Kidney (tissue), 13 donors: ENCODE measurements at regions not wholly inside any gene's neighbourhood (a gene's known extent, or its start where the extent isn't known, plus 50 kb on each side); places are given as distances from the start of the nearest gene placed in this dataset.

ENCODE experiments used
- DNase-seq, 5 donors: peaks; one replicate each; pipeline ENCODE4 v3.0.0-alpha.2; 2013 to 2020
- FAIRE-seq: peaks from 2 replicates; lab custom pipeline; 2012; peaks lifted over from hg19 to GRCh38; lab: Jason Lieb, UNC
- H3K27ac ChIP-seq, 2 donors: one replicate each; pipeline ENCODE4 v1.7.0; 2013; ENCODE audit warnings: low read depth in 2 of 2, low read length in 2 of 2, inconsistent platforms in 1 of 2
- H3K27me3 ChIP-seq: one replicate; pipeline ENCODE4 v1.7.1; 2013; ENCODE audit warnings: low read length, inconsistent platforms; ENCODE audit not compliant: control insufficient read depth, insufficient read depth
- H3K36me3 ChIP-seq, 3 donors: one replicate each; pipeline versions ENCODE4 v1.7.0 to v1.7.1; 2013; ENCODE audit warnings: low read length in 3 of 3, control low read depth in 1 of 3, inconsistent platforms in 1 of 3; ENCODE audit not compliant: insufficient read depth in 3 of 3, control insufficient read depth in 2 of 3
- H3K4me1 ChIP-seq, 3 donors: one replicate each; pipeline versions ENCODE4 v1.7.0 to v1.7.1; 2013; ENCODE audit warnings: low read length in 3 of 3, inconsistent platforms in 1 of 3, low read depth in 1 of 3; ENCODE audit not compliant: control insufficient read depth in 2 of 3, insufficient read depth in 2 of 3
- H3K4me3 ChIP-seq, 3 donors: one replicate each; pipeline versions ENCODE4 v1.7.0 to v1.8.1; 2013; ENCODE audit warnings: low read length in 3 of 3, control low read depth in 1 of 3, inconsistent platforms in 1 of 3
- H3K9ac ChIP-seq, 3 donors: one replicate each; pipeline versions ENCODE4 v1.7.0 to v1.7.1; 2013; ENCODE audit warnings: low read length in 3 of 3, control low read depth in 1 of 3, inconsistent platforms in 1 of 3
- H3K9me3 ChIP-seq, 3 donors: one replicate each; pipeline versions ENCODE4 v1.7.0 to v1.7.1; 2013; ENCODE audit warnings: low read length in 3 of 3, control low read depth in 1 of 3, inconsistent platforms in 1 of 3; ENCODE audit not compliant: control insufficient read depth in 2 of 3, insufficient read depth in 1 of 3
- intact Hi-C: fragments of 100-400 bp; cut with DNase I; formaldehyde crosslinking; loops from one replicate; pipeline ENCODE4 v1.11.1; 2022
- TF ChIP-seq, protein P1 (sequence below): IDR thresholded peaks from 3 replicates; pipeline ENCODE4 v1.5.1; 2012; ENCODE audit warnings: mild to moderate bottlenecking, moderate library complexity, borderline replicate concordance; ENCODE audit not compliant: insufficient read depth; ENCODE audit errors: extremely low read depth
- donor health status: control.
- donor health status: control.
- donor health status: control.
- donor health status: control.
- donor health status: control.
- donor health status: DM: yes; HTN: yes; CAD: no.
- donor health status: Normal renal cell carcinoma (clear cell type).

DNA sequence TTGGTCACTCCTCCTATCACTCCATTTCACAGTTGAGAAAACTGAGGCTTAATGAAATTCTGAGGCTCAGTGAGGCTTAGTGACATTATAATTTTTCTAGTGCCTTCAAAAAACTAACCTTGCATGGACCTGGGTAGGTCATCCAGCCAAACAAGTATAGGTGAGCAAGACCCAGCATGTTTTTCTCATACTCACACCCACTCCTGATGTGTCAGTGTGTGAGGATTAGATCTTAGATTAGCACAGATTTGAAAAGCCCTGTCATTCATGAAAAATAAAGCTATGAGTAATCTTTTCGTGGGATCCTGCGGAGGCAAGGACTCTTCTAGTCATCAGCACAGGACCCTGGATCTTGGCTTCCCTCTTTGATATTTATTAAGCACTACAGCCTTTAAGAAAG, 146.7 kb downstream of the CHIC2 start:
- TF ChIP-seq, protein P1, sequence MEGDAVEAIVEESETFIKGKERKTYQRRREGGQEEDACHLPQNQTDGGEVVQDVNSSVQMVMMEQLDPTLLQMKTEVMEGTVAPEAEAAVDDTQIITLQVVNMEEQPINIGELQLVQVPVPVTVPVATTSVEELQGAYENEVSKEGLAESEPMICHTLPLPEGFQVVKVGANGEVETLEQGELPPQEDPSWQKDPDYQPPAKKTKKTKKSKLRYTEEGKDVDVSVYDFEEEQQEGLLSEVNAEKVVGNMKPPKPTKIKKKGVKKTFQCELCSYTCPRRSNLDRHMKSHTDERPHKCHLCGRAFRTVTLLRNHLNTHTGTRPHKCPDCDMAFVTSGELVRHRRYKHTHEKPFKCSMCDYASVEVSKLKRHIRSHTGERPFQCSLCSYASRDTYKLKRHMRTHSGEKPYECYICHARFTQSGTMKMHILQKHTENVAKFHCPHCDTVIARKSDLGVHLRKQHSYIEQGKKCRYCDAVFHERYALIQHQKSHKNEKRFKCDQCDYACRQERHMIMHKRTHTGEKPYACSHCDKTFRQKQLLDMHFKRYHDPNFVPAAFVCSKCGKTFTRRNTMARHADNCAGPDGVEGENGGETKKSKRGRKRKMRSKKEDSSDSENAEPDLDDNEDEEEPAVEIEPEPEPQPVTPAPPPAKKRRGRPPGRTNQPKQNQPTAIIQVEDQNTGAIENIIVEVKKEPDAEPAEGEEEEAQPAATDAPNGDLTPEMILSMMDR = no peak
- Histone ChIP-seq H3K36me3 (no peaks in the 10 kb centered on the region), H3K27me3 (no peaks in the 10 kb centered on the region), H3K9ac (no peak overlapping the region), H3K4me1 (no peaks in the 10 kb centered on the region), H3K27ac (no peak overlapping the region), H3K9me3 (no peaks in the 10 kb centered on the region), H3K4me3 (no peak overlapping the region)
- FAIRE-seq (no peak), DNase-seq (no peak)
- intact Hi-C loops = loop anchor here (10.0 kb wide), 1 partner anchor 307 kb away; the partner anchor contains the start of gene PDGFRA

DNA sequence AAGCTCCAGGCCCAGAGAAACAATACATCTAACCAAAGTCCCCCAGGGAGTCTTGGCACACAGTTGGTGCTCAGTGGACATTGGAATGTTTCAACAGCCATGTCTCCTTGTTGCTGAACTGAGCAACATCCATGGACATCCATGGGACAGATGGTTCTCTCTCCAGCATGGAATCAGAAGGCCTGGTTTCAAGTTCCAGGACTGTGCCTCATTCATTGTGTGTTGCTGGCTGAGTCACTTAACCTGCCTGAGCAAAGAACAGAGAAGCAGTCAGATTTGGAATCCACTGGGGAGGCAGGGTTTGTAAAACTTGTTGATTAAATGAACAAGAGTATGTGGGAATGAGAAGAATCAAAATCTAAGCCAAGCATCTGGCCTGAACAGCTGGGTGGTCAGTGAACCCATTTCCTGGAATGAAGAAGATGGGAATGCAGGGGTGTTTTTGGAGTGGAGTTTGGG, 147.9 kb downstream of the CHIC2 start:
- Histone ChIP-seq H3K4me1 (no peaks in the 10 kb centered on the region), H3K27me3 (no peaks in the 10 kb centered on the region), H3K36me3 (no peaks in the 10 kb centered on the region), H3K27ac (no peak overlapping the region), H3K4me3 (no peak overlapping the region), H3K9ac (no peak overlapping the region), H3K9me3 (no peaks in the 10 kb centered on the region)
- DNase-seq = no peak
- intact Hi-C loops = loop anchor here (10.0 kb wide), 1 partner anchor 308 kb away; the partner anchor contains the start of gene PDGFRA
- TF ChIP-seq, protein P1 = no peak
- no peak for FAIRE-seq

DNA sequence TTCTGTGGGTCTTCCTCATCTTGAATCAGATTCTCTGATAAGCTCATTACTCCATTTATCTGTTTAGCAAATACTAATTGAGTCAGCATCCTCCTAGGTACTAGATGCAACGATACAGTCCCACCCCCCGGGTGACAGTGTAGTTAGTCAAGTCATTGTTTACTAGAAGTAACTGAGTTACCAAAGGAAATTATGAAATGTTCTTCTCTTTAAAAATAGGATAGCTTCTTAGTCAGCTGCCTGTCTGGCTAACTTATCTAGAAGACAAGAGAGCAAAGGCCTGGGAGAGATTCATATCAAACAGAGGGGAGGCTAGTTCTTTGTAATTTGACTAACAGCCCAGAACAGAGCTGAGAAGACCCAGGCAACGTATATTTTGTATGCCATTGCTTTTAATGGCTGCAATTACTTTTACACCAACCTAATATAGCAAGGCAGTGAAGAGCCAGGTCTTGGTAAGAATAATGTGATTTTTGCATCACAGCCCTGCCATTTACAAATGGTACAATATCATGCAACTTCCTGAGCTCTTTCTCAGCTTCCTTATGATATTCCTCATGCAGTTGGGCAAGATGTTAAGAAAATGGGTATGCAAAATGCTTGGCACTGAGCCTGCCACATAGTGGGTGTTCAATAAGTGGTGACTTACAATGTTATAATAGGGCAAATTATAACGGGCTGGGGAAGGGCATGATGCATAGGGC, 149.9 kb downstream of the CHIC2 start:
- Histone ChIP-seq H3K36me3 (no peaks in the 10 kb centered on the region), H3K4me3 (no peak overlapping the region), H3K27me3 (no peaks in the 10 kb centered on the region), H3K9ac (no peak overlapping the region), H3K27ac (no peak overlapping the region), H3K9me3 (no peaks in the 10 kb centered on the region), H3K4me1 (no peaks in the 10 kb centered on the region)
- intact Hi-C loops = loop anchor here (10.0 kb wide), 1 partner anchor 310 kb away; the partner anchor contains the start of gene PDGFRA
- TF ChIP-seq, protein P1 = no peak
- no peak for FAIRE-seq
- DNase-seq = no peak
